ENCODE measurements at regions not wholly inside any gene's neighbourhood (a gene's known extent, or its start where the extent isn't known, plus 50 kb on each side); places are given as distances from the start of the nearest gene placed in this dataset.

DNA sequence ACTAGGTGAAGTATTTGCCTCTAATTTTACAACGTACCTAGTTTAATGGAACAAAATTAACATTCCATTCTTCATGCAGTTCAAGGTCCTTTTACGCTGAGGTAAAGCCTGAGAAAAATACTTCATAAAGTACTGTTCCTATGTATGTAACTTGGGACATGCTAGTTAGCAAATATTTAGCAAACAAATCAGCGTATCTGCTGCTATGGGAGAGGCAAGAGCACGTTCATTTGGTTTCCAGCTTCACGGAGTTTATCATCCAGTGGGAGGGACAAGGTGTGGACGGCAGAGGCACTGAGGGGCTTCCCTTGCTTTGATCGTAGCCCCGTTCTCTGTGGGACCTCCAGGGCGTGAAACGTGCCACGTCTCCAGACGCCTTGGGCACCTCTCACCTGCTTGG, 248.8 kb downstream of the IRS2 start:
- FAIRE-seq: no peak
- no peak for DNase-seq (ENCODE audit: insufficient read length, low spot score)

- DNase-seq (ENCODE audit: insufficient read length, low spot score): no peak
- FAIRE-seq: no peak
Observed at GRCh38 chr13:109533350-109533749, 253.0 kb downstream of the IRS2 start.

- FAIRE-seq: no peak
- no peak for DNase-seq (ENCODE audit: insufficient read length, low spot score)
Observed at GRCh38 chr13:109529964-109530363, 256.4 kb downstream of the IRS2 start.

GRCh38 chr13:109521719-109522118, 264.7 kb downstream of the IRS2 start:
- DNase-seq (ENCODE audit: insufficient read length, low spot score) (no peak), FAIRE-seq (no peak)

GRCh38 chr13:109517517-109517916, 268.9 kb downstream of the IRS2 start:
- FAIRE-seq: no peak

GRCh38 chr13:109516186-109516585, 270.2 kb downstream of the IRS2 start:
- FAIRE-seq (no peak), DNase-seq (ENCODE audit: insufficient read length, low spot score) (no peak)

More at GRCh38 chr13:109517517-109517916, 268.9 kb downstream of the IRS2 start:
- no peak for DNase-seq (ENCODE audit: insufficient read length, low spot score)

- no peak for DNase-seq (ENCODE audit: insufficient read length, low spot score)
- no peak for FAIRE-seq
Observed at GRCh38 chr13:109510013-109510412, 276.4 kb downstream of the IRS2 start.

DNA sequence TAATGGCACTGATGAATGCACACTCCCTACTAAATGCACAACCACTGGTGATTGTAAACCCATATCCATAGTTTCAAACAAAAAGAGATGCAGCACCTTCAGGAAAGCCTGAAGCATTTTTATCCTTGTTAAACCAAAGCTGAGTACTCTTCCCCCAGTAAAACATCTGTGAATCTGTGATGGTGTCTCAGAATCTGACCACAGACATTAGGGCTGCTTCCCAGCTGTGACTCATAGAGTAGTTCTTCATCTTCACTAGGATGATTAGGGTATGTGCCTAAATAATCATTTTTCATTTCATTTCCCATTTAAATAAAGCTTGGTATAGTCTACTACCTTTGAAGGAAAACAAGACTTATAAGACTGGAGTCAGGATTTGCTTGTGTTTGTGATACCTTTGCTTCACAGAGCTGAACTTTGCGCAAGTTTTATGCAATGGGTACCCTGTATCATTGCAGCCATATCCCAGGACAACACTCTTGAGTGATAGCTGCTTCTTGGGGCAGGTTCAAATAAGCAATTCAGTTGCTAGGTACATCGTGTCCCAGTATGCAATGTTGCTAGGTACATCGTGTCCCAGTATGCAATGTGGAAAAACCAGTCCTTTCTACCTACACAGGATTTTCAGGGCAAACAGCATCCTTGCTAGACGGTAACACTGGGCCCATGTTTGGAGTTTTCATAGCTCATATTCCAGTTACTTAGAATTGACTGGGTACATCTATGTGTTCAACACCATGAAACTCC, 277.1 kb downstream of the IRS2 start:
- no peak for DNase-seq (ENCODE audit: insufficient read length, low spot score)
- no peak for FAIRE-seq

DNA sequence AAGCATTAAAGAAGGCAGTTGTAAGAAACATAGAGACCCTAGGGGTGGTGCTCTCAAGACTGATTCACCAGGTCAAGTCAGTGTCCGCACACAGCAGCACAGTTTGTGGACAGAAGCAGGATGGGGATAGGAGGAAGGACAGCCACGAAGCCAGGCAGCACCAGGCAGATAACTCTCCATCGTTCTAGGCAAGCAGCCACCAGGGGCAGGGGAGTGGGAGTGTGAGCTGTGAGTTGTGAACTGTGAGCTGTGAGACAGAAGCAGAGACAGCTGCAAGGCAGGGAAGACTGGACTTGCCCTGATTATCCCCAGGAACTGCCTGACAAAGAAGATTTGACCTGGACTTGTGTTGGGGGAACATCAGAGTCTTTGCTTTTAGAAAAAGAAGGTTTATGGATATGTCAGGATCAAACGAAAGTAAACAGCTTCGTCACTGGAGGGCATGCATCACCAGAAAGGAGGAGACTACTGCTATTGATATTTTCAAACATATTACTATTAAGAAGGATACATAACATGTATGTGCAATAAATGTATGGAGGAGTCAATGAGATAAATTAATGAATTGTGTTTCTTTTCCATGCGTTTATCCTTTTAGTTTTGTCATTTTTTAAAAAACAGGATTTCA, 286.1 kb downstream of the IRS2 start:
- DNase-seq (ENCODE audit: insufficient read length, low spot score): no peak
- no peak for FAIRE-seq

- no peak for DNase-seq (ENCODE audit: insufficient read length, low spot score)
- no peak for FAIRE-seq
Observed at GRCh38 chr13:109497917-109498316, 288.5 kb downstream of the IRS2 start.

GRCh38 chr13:109496216-109496615, 290.2 kb downstream of the IRS2 start:
- FAIRE-seq: no peak
- no peak for DNase-seq (ENCODE audit: insufficient read length, low spot score)

- FAIRE-seq (no peak), DNase-seq (ENCODE audit: insufficient read length, low spot score) (no peak)
Observed at GRCh38 chr13:109494925-109495369, 291.4 kb downstream of the IRS2 start.

DNA sequence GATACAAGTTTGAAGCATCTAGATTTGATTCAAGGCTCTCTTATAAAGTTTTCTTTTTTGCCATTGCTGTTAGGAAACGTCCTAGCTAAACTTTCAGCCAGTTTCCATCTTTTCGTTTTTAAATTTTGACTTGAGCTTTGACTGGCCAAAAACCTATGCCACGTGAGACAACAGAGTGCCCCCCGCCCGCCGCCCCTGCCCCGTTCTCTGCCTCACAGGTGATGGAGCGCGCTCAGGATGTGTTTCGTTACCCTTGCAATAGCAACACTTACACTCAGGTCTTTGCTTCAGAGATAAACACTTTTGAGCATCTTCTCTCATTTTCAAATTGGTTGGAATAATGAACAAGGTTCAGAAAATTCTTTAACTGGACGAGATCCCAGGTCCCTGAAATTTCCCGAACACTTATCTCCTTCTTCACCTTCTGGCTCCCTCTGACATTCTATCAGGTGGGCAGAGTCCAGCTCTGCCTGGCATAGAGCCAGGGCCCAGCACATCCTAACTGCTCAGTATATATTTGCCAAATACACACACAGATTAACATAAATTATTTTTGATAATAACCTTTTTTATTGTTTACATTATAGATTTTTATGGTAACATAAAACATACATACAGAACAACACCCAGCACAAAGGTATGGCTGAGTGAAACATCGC, 301.1 kb downstream of the IRS2 start:
- FAIRE-seq (no peak), DNase-seq (ENCODE audit: insufficient read length, low spot score) (no peak)

GRCh38 chr13:109483284-109483683, 303.1 kb downstream of the IRS2 start:
- FAIRE-seq (no peak), DNase-seq (ENCODE audit: insufficient read length, low spot score) (no peak)

DNA sequence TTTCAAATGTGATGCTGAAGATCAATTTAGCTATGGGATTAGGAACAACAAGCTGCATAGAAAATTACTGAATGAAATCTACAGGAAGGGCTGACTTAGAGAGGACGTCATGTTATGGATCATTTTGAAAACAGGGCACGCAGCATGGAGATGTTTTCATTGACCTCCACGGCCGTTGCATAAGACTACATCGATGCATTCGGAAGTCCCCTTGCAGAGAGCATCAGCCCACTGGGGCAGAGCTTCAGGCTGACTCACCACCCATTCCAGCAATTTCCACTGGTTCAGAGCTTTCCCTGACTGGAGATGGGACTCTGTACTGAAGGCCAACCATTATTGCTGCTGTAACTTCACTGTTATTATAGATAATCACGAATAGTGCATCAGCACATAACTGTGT, 305.3 kb downstream of the IRS2 start:
- FAIRE-seq (no peak), DNase-seq (ENCODE audit: insufficient read length, low spot score) (no peak)

- DNase-seq (ENCODE audit: insufficient read length, low spot score) (no peak), FAIRE-seq (no peak)
Observed at GRCh38 chr13:109480011-109480955, 306.1 kb downstream of the IRS2 start.

DNA sequence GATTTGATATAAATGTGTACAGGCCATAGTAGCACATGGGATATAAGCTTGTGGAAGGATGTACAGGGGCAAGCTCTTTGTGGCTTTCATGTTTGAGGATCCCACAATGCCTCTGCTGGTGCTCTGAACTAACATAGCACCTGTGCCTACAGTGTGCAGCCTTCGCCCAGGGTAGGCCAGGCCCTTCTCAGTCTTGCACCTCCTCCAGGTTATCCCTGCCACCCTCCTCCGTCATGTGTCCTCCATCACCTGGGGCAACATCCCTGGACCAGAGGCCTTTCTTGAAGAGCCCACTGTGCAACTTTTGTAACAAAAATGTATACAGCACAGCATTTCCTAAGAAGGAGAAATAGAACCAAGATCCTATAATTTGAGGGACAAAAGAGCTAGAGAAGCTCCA, 306.8 kb downstream of the IRS2 start:
- DNase-seq (ENCODE audit: insufficient read length, low spot score): no peak
- no peak for FAIRE-seq

GRCh38 chr13:109476001-109476400, 310.4 kb downstream of the IRS2 start:
- FAIRE-seq (no peak), DNase-seq (ENCODE audit: insufficient read length, low spot score) (no peak)

DNA sequence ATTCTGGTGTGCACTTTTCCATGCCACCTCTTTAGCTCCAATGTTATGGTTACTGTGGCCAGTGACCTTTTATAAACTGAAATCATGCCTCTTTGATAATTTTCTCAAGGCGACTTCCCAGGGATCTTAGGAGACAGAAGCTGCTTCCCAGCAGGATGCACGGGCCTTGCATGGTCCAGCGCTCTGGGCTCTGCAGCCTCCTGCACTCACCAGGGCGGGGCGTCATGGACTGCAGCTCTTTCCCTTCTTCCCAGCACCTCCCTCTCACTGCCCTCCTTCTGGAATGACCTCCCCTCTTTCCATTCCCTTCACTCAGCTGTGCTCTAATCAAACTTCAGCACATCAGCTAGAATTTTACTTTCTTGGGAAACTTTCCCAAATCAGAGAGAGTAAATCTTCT, 318.3 kb downstream of the IRS2 start:
- FAIRE-seq (no peak), DNase-seq (ENCODE audit: insufficient read length, low spot score) (no peak)

GRCh38 chr13:109465148-109465547, 321.2 kb downstream of the IRS2 start:
- no peak for FAIRE-seq
- DNase-seq (ENCODE audit: insufficient read length, low spot score): no peak

Data from GM19239 (cell line).